CD1c-positive myeloid dendritic cell (primary cell): ENCODE measurements at regions not wholly inside any gene's neighbourhood (a gene's known extent, or its start where the extent isn't known, plus 50 kb on each side); places are given as distances from the start of the nearest gene placed in this dataset.

ENCODE experiments used
- DNase-seq: peaks from one replicate; pipeline ENCODE4 v3.0.0-alpha.2; 2016; ENCODE audit errors: extremely low spot score

DNA sequence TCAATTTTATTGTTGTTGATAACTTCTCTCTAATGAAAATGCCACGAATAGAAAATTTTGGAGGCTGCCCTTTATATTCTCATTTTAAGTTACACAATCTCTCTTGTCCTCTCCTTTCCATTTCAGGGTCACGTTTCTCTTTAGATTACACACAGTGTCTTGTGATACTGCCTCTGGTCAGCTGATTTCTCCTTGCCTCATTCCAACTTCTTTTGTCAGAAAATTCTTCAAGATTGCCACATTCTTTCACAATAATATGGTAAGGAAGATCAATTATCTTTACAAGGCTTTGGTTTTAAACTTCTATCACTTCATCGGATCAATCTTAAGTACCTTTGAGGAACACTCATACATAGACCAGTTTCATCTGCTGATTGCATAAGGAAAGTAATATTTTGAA, 370.3 kb downstream of the RFPL4B start:
- no peak for DNase-seq

GRCh38 chr6:112717856-112718255, 370.7 kb downstream of the RFPL4B start:
- no peak for DNase-seq

DNA sequence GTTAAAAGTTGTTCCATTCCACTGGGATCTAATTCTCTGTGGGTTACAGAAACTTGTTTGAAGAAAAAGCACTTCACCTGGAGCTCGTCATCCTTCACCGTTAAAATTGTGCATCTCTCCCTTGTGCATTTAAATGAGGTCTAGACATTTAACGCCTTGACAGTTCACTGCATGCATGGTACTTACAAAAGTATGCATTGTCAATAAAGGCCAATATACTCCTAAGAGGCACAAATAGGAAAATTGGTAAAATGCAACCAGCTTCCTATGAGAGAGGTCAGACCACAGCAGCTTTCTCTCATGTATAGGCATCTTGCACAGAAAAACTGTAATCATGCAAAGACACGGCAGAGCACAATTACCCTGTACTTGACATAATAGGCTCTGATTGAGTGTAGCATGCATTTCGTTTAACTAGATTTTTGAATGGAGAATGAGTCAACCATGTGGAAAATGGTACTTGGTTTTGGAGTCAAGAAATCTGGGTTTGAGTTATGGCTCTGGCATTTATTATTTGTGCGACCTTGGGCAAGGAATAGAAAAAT, 378.5 kb downstream of the RFPL4B start:
- no peak for DNase-seq

- DNase-seq, result no peak
Measured at GRCh38 chr6:112735129-112735528, 388.0 kb downstream of the RFPL4B start.

- no peak for DNase-seq
Measured at GRCh38 chr6:112739766-112740165, 392.6 kb downstream of the RFPL4B start.

DNA sequence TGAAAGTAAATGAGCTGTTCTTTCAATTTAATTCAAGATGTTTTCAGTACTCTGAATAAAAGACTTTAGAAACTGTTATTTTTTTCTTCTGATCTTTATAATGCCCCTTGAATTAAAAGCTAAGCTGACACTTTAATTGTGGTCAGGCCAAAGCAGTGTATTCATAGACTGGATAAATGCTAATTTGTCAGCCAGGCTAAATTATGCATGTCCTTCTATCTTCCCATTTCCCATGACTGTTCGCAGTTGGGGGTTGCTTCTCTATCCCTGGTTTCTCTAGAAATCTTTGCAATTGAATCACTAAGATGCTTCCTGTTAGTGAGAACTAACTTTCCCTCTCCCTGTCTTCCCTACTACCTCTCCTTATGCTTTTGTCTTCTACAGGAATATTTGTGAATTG, 396.2 kb downstream of the RFPL4B start:
- no peak for DNase-seq

- no peak for DNase-seq
Measured at GRCh38 chr6:112744827-112745226, 397.7 kb downstream of the RFPL4B start.

- DNase-seq, result no peak
Measured at GRCh38 chr6:112745765-112746164, 398.6 kb downstream of the RFPL4B start.

- DNase-seq, result no peak
Measured at GRCh38 chr6:112749673-112750072, 402.5 kb downstream of the RFPL4B start.

DNA sequence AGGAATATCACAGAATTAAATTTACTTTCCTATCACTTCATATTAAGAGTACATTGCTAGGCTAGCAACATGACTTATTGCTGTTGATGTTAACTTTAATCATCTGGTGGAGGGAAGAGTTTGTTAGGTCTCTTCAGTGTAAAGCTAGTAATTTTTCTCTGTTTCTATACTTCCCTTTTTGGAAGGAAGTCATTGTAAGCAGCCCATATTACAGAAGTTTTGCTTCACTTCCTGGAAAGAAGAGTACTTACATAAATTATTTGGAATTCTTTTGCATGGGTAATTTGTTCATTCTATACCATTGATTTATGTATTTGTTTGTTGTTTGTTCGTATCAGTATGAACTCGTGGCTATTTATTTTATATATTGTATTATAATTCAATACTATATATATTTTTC, 405.2 kb downstream of the RFPL4B start:
- peak; percentile 17 for DNase-seq

DNA sequence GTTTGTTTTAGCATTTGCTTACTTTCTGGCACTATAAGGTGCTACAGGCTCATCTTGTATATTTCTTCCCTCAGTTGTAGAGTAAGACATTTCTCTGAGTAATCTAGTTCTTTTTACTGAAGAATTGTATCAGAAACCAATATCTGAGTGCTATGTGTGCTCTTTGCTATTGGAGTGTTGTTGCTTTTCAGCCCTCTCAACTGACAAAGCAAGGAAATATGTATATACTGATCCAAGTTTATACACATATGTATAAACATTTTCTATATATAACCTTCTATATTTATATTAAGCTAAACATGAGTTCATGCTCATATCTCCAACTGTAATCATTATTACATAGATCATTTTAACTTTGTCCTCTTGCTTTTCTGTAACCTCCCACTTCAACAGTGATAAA, 405.7 kb downstream of the RFPL4B start:
- DNase-seq, result no peak

GRCh38 chr6:112760831-112761230, 413.7 kb downstream of the RFPL4B start:
- DNase-seq, result no peak

- no peak for DNase-seq
Measured at GRCh38 chr6:112761740-112762139, 414.6 kb downstream of the RFPL4B start.

GRCh38 chr6:112764377-112764776, 417.2 kb downstream of the RFPL4B start:
- DNase-seq, result no peak

- DNase-seq, result no peak
Measured at GRCh38 chr6:112770308-112770707, 423.2 kb downstream of the RFPL4B start.

DNA sequence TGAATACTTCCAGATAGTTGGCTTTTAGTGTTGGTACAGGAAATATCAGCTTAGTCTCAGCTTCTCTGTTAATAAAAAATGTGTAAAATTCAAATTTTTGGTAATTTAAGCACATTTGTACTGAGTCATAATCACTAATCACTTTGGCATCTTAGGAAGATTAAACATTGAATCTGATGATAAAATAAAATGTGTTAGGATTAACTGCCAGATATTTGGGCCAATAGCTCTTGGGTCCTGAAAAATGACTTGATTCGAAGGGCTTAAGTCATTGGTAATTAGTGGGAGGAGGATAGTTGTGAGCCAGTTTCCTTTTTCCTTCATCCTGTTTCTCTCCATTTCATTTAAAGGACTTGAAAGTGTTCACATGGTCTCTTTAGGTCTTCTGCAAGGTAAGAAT, 426.1 kb downstream of the RFPL4B start:
- DNase-seq, result no peak

DNA sequence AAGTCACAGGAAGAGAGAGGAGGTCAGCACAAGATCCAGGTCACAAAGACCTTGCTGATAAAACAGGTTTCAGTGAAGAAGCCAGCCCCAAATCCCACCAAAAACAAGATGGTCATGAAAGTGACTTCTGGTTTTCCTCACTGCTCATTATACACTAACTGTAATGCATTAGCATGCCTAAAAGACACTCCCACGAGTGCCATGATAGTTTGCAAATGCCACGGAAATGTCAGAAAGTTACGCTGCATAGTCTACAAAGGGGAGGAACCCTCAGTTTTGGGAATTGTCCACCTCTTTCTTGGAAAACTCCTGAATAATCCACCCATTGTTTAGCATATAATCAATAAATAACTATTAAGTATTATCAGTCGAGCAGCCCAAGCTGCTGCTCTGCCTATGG, 427.2 kb downstream of the RFPL4B start:
- no peak for DNase-seq

- peak; percentile 76 for DNase-seq
Measured at GRCh38 chr6:112780498-112781096, 433.5 kb downstream of the RFPL4B start.

DNA sequence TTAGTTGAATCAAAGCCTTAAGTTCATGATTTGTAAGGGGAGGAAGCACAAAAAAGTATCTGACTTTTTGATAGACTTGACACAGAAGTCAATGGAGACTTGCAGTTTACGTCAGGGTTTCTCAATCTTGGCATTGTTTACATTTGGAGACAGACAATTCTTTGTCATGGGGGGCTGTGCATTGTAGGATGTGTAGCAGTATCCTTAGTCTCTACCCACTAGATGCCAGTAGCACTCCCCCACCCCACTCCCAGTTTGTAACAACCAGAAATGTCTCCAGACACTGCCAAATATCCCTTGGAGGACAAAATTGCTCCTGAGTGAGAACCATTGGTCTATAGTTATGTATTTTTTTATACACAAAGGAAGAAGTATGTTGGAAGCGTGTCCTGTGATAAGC, 434.1 kb downstream of the RFPL4B start:
- no peak for DNase-seq

DNA sequence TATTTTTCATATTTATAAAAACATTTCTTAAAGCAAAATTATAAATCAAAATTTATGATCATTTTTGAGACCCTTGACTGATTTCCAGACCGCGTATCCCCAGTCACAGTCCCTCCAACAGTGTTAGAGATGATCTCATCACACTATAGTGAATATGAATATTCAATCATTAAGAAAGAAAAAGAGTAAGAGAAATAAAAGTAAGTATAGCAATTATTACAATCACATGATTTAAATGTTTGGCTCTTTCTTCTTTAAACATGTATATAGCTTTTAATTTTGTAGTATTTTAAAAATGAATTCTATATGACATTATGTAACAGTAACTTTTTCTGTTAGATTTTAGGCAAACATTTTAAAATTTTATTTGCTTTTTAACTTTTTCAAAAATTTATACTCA, 438.3 kb downstream of the RFPL4B start:
- no peak for DNase-seq

DNA sequence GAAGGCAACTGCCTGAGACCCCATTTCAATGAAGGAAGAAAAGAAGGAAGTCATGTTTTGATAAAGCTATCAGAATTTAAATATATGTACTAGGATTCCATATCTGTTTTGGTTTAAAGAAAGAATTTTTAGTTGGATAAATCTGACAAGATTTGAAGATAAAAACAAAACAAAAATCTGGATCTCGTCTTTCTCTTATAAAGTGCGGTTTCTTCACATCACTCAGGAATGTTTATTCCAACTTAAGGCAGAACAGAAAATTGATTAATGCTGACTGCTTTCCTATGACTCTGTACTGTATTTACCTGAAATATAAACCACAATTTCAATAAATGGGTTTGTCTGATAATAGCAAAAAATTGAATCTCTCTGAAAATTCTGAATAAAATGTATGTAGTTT, 439.7 kb downstream of the RFPL4B start:
- no peak for DNase-seq

DNA sequence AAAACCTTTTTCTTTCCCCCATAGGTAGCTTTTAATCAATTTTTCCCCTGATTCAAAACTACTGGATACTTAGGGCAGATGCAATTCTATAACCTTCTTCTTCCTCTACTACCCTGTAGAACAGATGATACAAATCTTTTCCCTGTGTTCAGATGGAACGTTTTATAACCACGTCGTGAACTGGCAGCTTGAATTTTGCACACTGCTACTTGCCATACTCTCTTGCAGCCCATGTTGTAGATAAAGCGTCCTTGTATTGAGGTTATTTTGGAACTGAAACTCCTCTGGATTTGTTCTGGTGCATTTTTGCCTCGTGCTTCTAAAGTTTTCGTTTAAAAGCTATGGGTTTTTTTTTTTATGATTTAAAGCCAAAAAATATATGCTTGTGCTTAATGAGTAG, 440.2 kb downstream of the RFPL4B start:
- DNase-seq, result no peak

GRCh38 chr6:112795316-112795715, 448.2 kb downstream of the RFPL4B start:
- DNase-seq, result no peak

DNA sequence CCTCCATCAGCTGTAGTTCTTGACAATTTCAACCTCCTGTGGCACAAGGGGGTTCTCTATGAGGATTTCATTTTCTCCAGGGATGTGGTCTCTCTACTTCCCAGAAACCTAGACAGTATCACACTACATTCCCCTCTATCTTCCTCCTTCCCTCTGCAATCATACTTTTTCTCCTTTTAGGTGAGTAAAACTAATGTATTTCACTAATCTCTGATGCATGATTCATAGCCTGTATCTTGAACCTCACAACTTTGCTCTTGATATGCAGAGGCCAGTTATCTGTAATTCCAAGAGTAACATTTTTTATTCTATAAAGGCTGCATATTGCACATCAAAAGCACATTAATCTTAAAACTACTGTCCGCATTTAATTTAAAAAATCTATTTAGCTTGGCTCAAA, 449.6 kb downstream of the RFPL4B start:
- DNase-seq, result no peak
